HepG2 (cell line): ENCODE measurements at regions not wholly inside any gene's neighbourhood (a gene's known extent, or its start where the extent isn't known, plus 50 kb on each side); places are given as distances from the start of the nearest gene placed in this dataset.

Experiments used
- IRF2 ChIP-seq: IDR thresholded peaks from 2 replicates; pipeline ENCODE4 v1.6.1; 2018; ENCODE audit warnings: missing genetic modification reagents, missing compliant biosample characterization
- ISL2 ChIP-seq: sonication (generic); formaldehyde crosslinking; IDR thresholded peaks from 2 replicates; pipeline ENCODE4 v1.5.0; 2020; ENCODE audit warnings: missing genetic modification reagents
- TARDBP ChIP-seq: sonication (generic); formaldehyde crosslinking; IDR thresholded peaks from 2 replicates; pipeline ENCODE4 v1.8.0; 2022; ENCODE audit warnings: mild to moderate bottlenecking, missing genetic modification reagents
- TF ChIP-seq, protein P1 (sequence below): sonication (generic); formaldehyde crosslinking; conservative IDR thresholded peaks from 2 replicates; pipeline ENCODE4 v1.8.0; 2022; ENCODE audit warnings: mild to moderate bottlenecking, moderate library complexity, missing genetic modification reagents

DNA sequence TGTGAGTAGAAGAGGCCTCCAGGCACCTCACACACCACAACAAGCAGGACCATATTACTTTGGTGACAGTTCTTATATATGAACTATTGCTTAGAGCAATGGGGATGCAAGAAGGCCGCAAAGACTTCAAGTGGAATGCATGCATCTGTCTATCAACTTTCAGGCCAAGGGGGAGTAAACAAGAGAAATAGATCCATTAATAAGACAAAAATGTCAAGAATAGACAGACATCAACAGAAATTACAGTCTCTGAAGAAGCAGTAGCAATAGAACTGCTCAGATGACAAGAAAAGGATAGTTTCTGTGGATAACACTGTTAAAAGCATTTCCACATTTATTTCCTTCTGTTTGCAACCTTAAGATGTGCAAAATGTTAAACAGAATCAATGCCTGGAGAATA is 1057.7 kb downstream of the UQCRFS1 start:
- TF ChIP-seq IRF2 (no peak), TARDBP (no peak), ISL2 (CRISPR knock-in tag) (no peak)
- TF ChIP-seq, protein P1, sequence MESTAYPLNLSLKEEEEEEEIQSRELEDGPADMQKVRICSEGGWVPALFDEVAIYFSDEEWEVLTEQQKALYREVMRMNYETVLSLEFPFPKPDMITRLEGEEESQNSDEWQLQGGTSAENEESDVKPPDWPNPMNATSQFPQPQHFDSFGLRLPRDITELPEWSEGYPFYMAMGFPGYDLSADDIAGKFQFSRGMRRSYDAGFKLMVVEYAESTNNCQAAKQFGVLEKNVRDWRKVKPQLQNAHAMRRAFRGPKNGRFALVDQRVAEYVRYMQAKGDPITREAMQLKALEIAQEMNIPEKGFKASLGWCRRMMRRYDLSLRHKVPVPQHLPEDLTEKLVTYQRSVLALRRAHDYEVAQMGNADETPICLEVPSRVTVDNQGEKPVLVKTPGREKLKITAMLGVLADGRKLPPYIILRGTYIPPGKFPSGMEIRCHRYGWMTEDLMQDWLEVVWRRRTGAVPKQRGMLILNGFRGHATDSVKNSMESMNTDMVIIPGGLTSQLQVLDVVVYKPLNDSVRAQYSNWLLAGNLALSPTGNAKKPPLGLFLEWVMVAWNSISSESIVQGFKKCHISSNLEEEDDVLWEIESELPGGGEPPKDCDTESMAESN (CRISPR knock-in tag), result no peak
